ENCODE measurements at regions not wholly inside any gene's neighbourhood (a gene's known extent, or its start where the extent isn't known, plus 50 kb on each side); places are given as distances from the start of the nearest gene placed in this dataset.
A peak's percentile ranks its signal among the peaks of the same experiment; 100 is the strongest.

DNA sequence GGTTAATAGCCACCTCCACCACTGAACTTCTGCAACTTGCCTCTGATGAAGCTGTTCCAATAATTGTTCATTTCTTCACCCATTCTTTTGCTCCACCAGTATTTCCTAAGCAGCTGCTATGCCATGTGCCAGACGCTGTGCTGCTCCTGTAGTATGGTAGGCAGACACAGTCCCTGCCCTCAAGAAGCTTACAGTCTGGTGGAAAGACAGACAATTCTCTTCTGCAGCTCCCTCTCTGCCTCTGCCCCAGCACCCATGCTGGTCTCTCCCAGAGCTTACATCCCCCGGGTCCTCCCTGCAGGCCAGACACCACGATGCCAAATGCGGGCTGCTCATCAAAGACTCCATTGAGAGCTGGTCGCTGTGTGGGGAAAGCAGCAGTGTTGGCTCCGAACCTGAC is 111.6 kb upstream of the ESRRB start:
- no peak overlapping the region for H3K4me3 ChIP-seq (ENCODE audit: low read length)
- TF ChIP-seq, protein P1, sequence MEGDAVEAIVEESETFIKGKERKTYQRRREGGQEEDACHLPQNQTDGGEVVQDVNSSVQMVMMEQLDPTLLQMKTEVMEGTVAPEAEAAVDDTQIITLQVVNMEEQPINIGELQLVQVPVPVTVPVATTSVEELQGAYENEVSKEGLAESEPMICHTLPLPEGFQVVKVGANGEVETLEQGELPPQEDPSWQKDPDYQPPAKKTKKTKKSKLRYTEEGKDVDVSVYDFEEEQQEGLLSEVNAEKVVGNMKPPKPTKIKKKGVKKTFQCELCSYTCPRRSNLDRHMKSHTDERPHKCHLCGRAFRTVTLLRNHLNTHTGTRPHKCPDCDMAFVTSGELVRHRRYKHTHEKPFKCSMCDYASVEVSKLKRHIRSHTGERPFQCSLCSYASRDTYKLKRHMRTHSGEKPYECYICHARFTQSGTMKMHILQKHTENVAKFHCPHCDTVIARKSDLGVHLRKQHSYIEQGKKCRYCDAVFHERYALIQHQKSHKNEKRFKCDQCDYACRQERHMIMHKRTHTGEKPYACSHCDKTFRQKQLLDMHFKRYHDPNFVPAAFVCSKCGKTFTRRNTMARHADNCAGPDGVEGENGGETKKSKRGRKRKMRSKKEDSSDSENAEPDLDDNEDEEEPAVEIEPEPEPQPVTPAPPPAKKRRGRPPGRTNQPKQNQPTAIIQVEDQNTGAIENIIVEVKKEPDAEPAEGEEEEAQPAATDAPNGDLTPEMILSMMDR (IDR thresholded peaks at IDR 0.05; ENCODE audit: insufficient read depth, low read depth, low read length, missing control alignments) = no peak
- no peak for DNase-seq (ENCODE audit: low read depth)

GRCh38 chr14:76267322-76268046 is 108.5 kb upstream of the ESRRB start:
- peak; percentile 10 for DNase-seq (ENCODE audit: low read depth)
- TF ChIP-seq, protein P1 (IDR thresholded peaks at IDR 0.05; ENCODE audit: insufficient read depth, low read depth, low read length, missing control alignments) = no peak
- peak overlapping the region; percentile 41 for H3K4me3 ChIP-seq (ENCODE audit: low read length)

DNA sequence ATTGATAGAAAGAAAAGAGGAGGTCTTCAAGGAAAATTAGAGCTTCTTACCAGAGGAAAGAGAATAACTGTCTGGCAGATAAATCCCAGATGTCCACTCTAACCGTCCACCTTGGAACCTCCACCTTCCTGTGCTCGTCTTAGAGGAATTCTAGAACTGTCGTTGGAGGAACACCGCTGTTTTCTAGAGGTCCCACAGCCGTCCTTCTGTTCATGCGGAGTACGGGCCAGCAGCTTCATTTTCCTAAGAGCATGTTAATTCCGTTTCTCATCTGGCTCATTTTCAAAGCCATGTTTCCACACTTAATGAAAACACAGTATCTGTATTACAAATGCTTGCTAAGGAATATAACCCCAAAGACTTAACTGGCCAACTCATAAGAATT is 107.9 kb upstream of the ESRRB start:
- H3K4me3 ChIP-seq (ENCODE audit: low read length) = peak overlapping the region; percentile 41
- TF ChIP-seq, protein P1 (IDR thresholded peaks at IDR 0.05; ENCODE audit: insufficient read depth, low read depth, low read length, missing control alignments) = no peak
- no peak for DNase-seq (ENCODE audit: low read depth)

GRCh38 chr14:76268700-76269099 is 107.2 kb upstream of the ESRRB start:
- no peak overlapping the region for H3K4me3 ChIP-seq (ENCODE audit: low read length)
- no peak for DNase-seq (ENCODE audit: low read depth)
- TF ChIP-seq, protein P1 (IDR thresholded peaks at IDR 0.05; ENCODE audit: insufficient read depth, low read depth, low read length, missing control alignments) = no peak

GRCh38 chr14:76271041-76271755 is 104.7 kb upstream of the ESRRB start:
- DNase-seq (ENCODE audit: low read depth) = no peak
- H3K4me3 ChIP-seq (ENCODE audit: low read length) = no peak overlapping the region
- TF ChIP-seq, protein P1 (IDR thresholded peaks at IDR 0.05; ENCODE audit: insufficient read depth, low read depth, low read length, missing control alignments) = no peak

DNA sequence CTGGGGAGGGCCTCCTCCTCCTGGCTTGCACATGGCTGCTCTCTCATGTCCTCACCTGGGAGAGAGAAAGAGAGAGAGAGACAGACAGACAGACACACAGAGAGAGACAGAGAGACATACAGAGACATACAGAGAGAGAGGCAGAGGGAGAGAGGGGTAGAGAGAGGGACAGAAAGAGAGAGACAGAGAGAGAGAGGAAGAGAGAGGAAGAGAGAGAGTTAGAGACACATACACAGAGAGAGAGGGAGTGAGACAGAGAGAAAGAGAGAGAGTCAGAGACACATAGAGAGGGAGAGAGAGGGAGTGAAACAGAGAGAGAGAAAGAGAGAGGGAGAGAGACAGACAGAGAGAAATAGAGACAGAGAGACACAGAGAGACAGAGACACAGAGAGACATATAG is 103.6 kb upstream of the ESRRB start:
- TF ChIP-seq, protein P1 (IDR thresholded peaks at IDR 0.05; ENCODE audit: insufficient read depth, low read depth, low read length, missing control alignments) = no peak
- no peak for DNase-seq (ENCODE audit: low read depth)
- no peak overlapping the region for H3K4me3 ChIP-seq (ENCODE audit: low read length)
